Liver (tissue), 3 donors: ENCODE measurements at regions not wholly inside any gene's neighbourhood (a gene's known extent, or its start where the extent isn't known, plus 50 kb on each side); places are given as distances from the start of the nearest gene placed in this dataset.

ENCODE experiments used
- ATF3 ChIP-seq: IDR thresholded peaks from 2 replicates; pipeline ENCODE4 v1.6.1; 2016; ENCODE audit warnings: antibody characterized with exemption
- CTCF ChIP-seq: fragments of 150-350 bp; IDR thresholded peaks from 2 replicates; pipeline ENCODE4 v1.5.1; 2017; ENCODE audit warnings: improper control_type of control experiment, low read depth, low read length; ENCODE audit not compliant: missing input control
- HNF4A ChIP-seq, 2 donors: conservative IDR thresholded peaks; 2 replicates each; pipeline ENCODE4 v1.6.1; 2016; ENCODE audit warnings: antibody characterized with exemption in 2 of 2, mild to moderate bottlenecking in 2 of 2
- donor health status: healthy.
- donor health status: healthy.

- TF ChIP-seq CTCF (no peak), ATF3 (no peak), HNF4A (conservative IDR thresholded peaks at IDR 0.05) (no peak)
Observed at GRCh38 chr4:180465364-180465763, 1777.8 kb upstream of the TENM3 start.
